MM.1S (cell line): ENCODE measurements at regions not wholly inside any gene's neighbourhood (a gene's known extent, or its start where the extent isn't known, plus 50 kb on each side); places are given as distances from the start of the nearest gene placed in this dataset.

ENCODE experiments used
- DNase-seq: peaks from one replicate; pipeline ENCODE4 v3.0.0-alpha.2; 2015
- H2AFZ ChIP-seq: fragments of 300-600 bp; sonication (generic); 2 replicates; pipeline ENCODE4 v1.6.0; 2016; ENCODE audit warnings: antibody characterized with exemption, low read length
- H3F3A ChIP-seq: fragments of 300-600 bp; sonication (generic); 2 replicates; pipeline ENCODE4 v1.6.1; 2016; ENCODE audit warnings: mild to moderate bottlenecking, antibody characterized with exemption, low read length, moderate library complexity, mixed read lengths; ENCODE audit not compliant: insufficient read depth
- H3K27ac ChIP-seq: fragments of 300-600 bp; sonication (generic); 2 replicates; pipeline ENCODE4 v1.5.1; 2016; ENCODE audit warnings: mild to moderate bottlenecking, low read length
- H3K27me3 ChIP-seq: fragments of 300-600 bp; sonication (generic); replicated peaks from 2 replicates; pipeline ENCODE4 v1.6.0; 2016; ENCODE audit warnings: low read length; ENCODE audit not compliant: insufficient read depth
- H3K36me3 ChIP-seq: fragments of 300-600 bp; sonication (generic); replicated peaks from 2 replicates; pipeline ENCODE4 v1.6.1; 2016; ENCODE audit warnings: mild to moderate bottlenecking, low read length, mixed read lengths; ENCODE audit not compliant: insufficient read depth
- H3K4me1 ChIP-seq: fragments of 300-600 bp; sonication (generic); 2 replicates; pipeline ENCODE4 v1.6.1; 2016; ENCODE audit warnings: low read length, mixed read lengths
- H3K4me2 ChIP-seq: fragments of 300-600 bp; sonication (generic); 2 replicates; pipeline ENCODE4 v1.6.0; 2016; ENCODE audit warnings: low read depth, low read length
- H3K4me3 ChIP-seq: fragments of 300-600 bp; sonication (generic); 2 replicates; pipeline ENCODE4 v1.5.1; 2016; ENCODE audit warnings: low read length, mixed read lengths
- H3K79me2 ChIP-seq: fragments of 300-600 bp; sonication (generic); 2 replicates; pipeline ENCODE4 v1.6.1; 2016; ENCODE audit warnings: mixed run types, low read length, mixed read lengths
- H3K9ac ChIP-seq: fragments of 300-600 bp; sonication (generic); 2 replicates; pipeline ENCODE4 v1.6.1; 2016; ENCODE audit warnings: low read length, mixed read lengths
- H3K9me2 ChIP-seq: fragments of 300-600 bp; sonication (generic); replicated peaks from 2 replicates; pipeline ENCODE4 v1.6.1; 2016; ENCODE audit warnings: mild to moderate bottlenecking, low read length, mixed read lengths; ENCODE audit not compliant: insufficient read depth
- H3K9me3 ChIP-seq: fragments of 300-600 bp; sonication (generic); replicated peaks from 2 replicates; pipeline ENCODE4 v1.6.1; 2016; ENCODE audit warnings: mild to moderate bottlenecking, low read length, mixed read lengths; ENCODE audit not compliant: insufficient read depth
- H4K20me1 ChIP-seq: fragments of 300-600 bp; sonication (generic); 2 replicates; pipeline ENCODE4 v1.6.1; 2016; ENCODE audit warnings: mild to moderate bottlenecking, low read length, moderate library complexity, mixed read lengths; ENCODE audit not compliant: insufficient read depth
- EZH2 ChIP-seq: fragments of 300-600 bp; sonication (generic); optimal IDR thresholded peaks from 2 replicates; pipeline ENCODE3; 2017; ENCODE audit warnings: low read depth, mild to moderate bottlenecking, antibody characterized with exemption, low read length, mixed read lengths
- EZH2phosphoT487 ChIP-seq: fragments of 300-600 bp; sonication (generic); IDR thresholded peaks from 2 replicates; pipeline ENCODE4 v1.6.1; 2018; ENCODE audit warnings: antibody characterized with exemption, low read length
- TF ChIP-seq, protein P1 (sequence below): fragments of 300-600 bp; sonication (generic); IDR thresholded peaks from 2 replicates; pipeline ENCODE4 v1.5.1; 2016; ENCODE audit warnings: antibody characterized with exemption, low read length, mixed read lengths

DNA sequence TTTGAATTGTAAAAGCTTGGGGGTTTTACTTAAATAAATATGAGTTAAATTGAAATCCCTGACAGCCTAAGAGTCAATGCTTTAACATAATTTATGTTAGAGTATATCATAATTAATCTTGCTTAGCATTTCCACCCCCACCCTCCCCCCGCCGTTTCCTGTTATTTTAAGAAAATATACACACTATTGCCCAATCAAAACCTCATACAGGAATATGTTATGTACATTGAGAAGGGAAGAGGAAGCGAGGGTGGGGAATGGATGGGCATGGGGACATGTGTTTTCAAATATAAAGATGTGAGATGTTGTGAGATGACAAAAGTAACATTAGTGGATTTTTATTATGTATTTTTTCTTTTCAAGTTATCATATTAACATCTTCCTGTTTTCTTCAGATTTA is 561.1 kb upstream of the MEF2C start:
- Histone ChIP-seq H3K9ac (no peak overlapping the region), H3K4me1 (0 out of 2 replicates have a peak, but pooled peaks cover 3% of the 10 kb centered on the region), H3K36me3 (no peaks in the 10 kb centered on the region), H3K27me3 (no peaks in the 10 kb centered on the region), H3K4me3 (no peak overlapping the region), H3F3A (no peaks in the 10 kb centered on the region), H3K9me3 (no peaks in the 10 kb centered on the region), H3K79me2 (no peaks in the 10 kb centered on the region), H4K20me1 (no peaks in the 10 kb centered on the region), H2AFZ (no peak overlapping the region), H3K27ac (no peak overlapping the region), H3K9me2 (no peaks in the 10 kb centered on the region), H3K4me2 (no peak overlapping the region)
- DNase-seq: no peak
- TF ChIP-seq EZH2 (no peak), EZH2phosphoT487 (no peak)
- TF ChIP-seq, protein P1, sequence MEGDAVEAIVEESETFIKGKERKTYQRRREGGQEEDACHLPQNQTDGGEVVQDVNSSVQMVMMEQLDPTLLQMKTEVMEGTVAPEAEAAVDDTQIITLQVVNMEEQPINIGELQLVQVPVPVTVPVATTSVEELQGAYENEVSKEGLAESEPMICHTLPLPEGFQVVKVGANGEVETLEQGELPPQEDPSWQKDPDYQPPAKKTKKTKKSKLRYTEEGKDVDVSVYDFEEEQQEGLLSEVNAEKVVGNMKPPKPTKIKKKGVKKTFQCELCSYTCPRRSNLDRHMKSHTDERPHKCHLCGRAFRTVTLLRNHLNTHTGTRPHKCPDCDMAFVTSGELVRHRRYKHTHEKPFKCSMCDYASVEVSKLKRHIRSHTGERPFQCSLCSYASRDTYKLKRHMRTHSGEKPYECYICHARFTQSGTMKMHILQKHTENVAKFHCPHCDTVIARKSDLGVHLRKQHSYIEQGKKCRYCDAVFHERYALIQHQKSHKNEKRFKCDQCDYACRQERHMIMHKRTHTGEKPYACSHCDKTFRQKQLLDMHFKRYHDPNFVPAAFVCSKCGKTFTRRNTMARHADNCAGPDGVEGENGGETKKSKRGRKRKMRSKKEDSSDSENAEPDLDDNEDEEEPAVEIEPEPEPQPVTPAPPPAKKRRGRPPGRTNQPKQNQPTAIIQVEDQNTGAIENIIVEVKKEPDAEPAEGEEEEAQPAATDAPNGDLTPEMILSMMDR: no peak

DNA sequence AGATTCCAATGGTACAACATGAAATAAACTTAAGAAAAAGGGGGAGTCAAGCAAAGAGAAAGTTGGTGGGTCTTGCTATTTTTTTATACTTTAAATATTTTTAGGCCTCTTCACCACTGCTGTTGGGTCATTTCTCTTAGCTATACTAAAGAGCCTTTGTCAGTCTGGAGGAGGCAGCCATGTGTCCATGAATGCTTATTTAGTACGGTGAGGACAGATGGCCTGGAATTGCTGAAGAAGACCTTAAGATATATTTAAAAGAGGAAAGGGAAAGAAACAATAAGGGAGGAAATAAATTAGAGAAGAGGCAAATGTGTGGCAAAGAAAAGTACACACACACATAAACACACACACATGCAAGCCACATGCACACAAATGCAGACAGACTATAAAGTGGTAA is 560.5 kb upstream of the MEF2C start:
- Histone ChIP-seq H3F3A (no peaks in the 10 kb centered on the region), H3K4me2 (no peak overlapping the region), H3K79me2 (no peaks in the 10 kb centered on the region), H3K27ac (no peak overlapping the region), H2AFZ (no peak overlapping the region), H3K9ac (no peak overlapping the region), H3K27me3 (no peaks in the 10 kb centered on the region), H3K9me2 (no peaks in the 10 kb centered on the region), H3K4me1 (peaks cover 8% of the 10 kb centered on the region; the same call in 1 of the 2 replicates), H3K36me3 (no peaks in the 10 kb centered on the region), H3K9me3 (no peaks in the 10 kb centered on the region), H3K4me3 (no peak overlapping the region), H4K20me1 (no peaks in the 10 kb centered on the region)
- DNase-seq: no peak
- TF ChIP-seq EZH2: no peak

DNA sequence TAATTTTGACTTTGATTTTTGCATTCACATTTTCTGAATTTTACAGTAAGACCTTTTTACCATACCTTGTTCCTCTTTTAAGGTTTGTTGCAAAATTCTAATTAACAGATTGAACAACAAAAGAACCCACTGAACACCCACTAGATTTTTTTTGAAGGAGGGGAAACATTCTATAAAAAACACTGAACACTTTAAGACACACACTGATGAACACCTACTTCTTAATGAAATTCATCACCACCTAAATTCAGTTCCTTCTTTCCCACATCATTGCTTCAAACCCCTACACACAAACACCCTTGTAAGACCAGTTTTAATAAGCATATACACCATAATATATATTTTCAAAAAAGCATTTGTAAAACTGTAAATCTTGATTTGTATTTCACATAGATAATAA is 559.0 kb upstream of the MEF2C start:
- H3K9ac ChIP-seq: no peak overlapping the region
- H3K27me3 ChIP-seq: no peaks in the 10 kb centered on the region
- no peak for DNase-seq

DNA sequence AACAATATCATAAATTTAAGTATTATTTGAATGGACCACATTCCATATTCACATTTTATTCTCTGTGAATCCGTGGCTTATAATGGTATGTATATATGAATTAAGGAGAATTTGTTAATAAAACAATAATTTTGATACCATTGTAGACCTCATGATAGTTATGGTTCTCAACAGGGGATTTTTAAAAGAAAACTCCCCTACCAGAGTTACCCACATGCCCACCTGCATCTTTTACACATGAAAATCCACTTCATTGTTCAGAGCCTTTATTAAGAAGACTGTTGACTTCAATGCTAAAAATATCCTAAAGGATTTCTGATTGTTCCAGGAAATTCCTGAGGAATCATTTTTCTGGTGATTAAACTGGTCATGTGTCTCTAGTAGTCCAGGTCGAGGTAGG is 557.7 kb upstream of the MEF2C start:
- Histone ChIP-seq H3K9me3 (no peaks in the 10 kb centered on the region), H3K79me2 (no peaks in the 10 kb centered on the region), H3K4me2 (no peak overlapping the region), H4K20me1 (no peaks in the 10 kb centered on the region), H3K9me2 (no peaks in the 10 kb centered on the region), H3K4me3 (no peak overlapping the region), H3F3A (peaks cover 9% of the 10 kb centered on the region), H3K4me1 (peaks cover 29% of the 10 kb centered on the region), H3K36me3 (no peaks in the 10 kb centered on the region), H2AFZ (no peak overlapping the region), H3K9ac (no peak overlapping the region), H3K27me3 (no peaks in the 10 kb centered on the region), H3K27ac (no peak overlapping the region)
- no peak for DNase-seq
- no peak for TF ChIP-seq EZH2
- TF ChIP-seq, protein P1: no peak
- TF ChIP-seq EZH2phosphoT487: no peak

More for the DNA sequence above, 559.0 kb upstream of the MEF2C start:
- H3K4me3 ChIP-seq: no peak overlapping the region
- H3K4me2 ChIP-seq: no peak overlapping the region
- no peaks in the 10 kb centered on the region for H3K9me3 ChIP-seq
- peaks cover 22% of the 10 kb centered on the region for H3K4me1 ChIP-seq
- no peaks in the 10 kb centered on the region for H3K79me2 ChIP-seq
- H3K9me2 ChIP-seq: no peaks in the 10 kb centered on the region
- H3K27ac ChIP-seq: no peak overlapping the region
- no peaks in the 10 kb centered on the region for H4K20me1 ChIP-seq
- no peaks in the 10 kb centered on the region for H3F3A ChIP-seq
- H2AFZ ChIP-seq: no peak overlapping the region
- TF ChIP-seq EZH2 (no peak), EZH2phosphoT487 (no peak)
- TF ChIP-seq, protein P1: no peak
- H3K36me3 ChIP-seq: no peaks in the 10 kb centered on the region
